CD8-positive, alpha-beta memory T cell (primary cell): ENCODE measurements at regions not wholly inside any gene's neighbourhood (a gene's known extent, or its start where the extent isn't known, plus 50 kb on each side); places are given as distances from the start of the nearest gene placed in this dataset.

Experiments
- CTCF ChIA-PET: fragments of 350-600 bp; sonication (Branson Sonifier 250); formaldehyde crosslinking; loops from one replicate; lab custom pipeline; 2021; ENCODE audit warnings: antibody characterized with exemption; lab: Charles Lee
- POLR2A ChIA-PET: fragments of 350-600 bp; sonication (Branson Sonifier 250); formaldehyde crosslinking; loops from one replicate; lab custom pipeline; 2021; ENCODE audit warnings: antibody characterized with exemption; lab: Charles Lee
- DNase-seq, 5 donors: peaks; one replicate each; pipeline versions ENCODE4 v3.0.0 to v3.0.0-alpha.2; 2020 to 2022; ENCODE audit warnings: mixed read lengths in 1 of 5
- H3K27ac ChIP-seq: one replicate; pipeline ENCODE4 v1.7.0; 2013; ENCODE audit warnings: low read depth, mild to moderate bottlenecking, low read length, moderate library complexity
- H3K27me3 ChIP-seq: 2 replicates; pipeline ENCODE4 v1.7.0; 2013; ENCODE audit warnings: low read length, mild to moderate bottlenecking; ENCODE audit not compliant: insufficient read depth, poor library complexity, severe bottlenecking
- H3K36me3 ChIP-seq: 2 replicates; pipeline ENCODE4 v1.7.0; 2013; ENCODE audit warnings: mild to moderate bottlenecking, low read length, moderate library complexity; ENCODE audit not compliant: insufficient read depth
- H3K4me1 ChIP-seq: 2 replicates; pipeline ENCODE4 v1.7.0; 2013; ENCODE audit warnings: mild to moderate bottlenecking, low read length, moderate library complexity; ENCODE audit not compliant: insufficient read depth
- H3K4me3 ChIP-seq: 2 replicates; pipeline ENCODE4 v1.7.0; 2013; ENCODE audit warnings: mild to moderate bottlenecking, low read length
- H3K9me3 ChIP-seq: 2 replicates; pipeline ENCODE4 v1.7.0; 2013; ENCODE audit warnings: mild to moderate bottlenecking, low read length
- H3K27ac Mint-ChIP-seq, 8 donors: one replicate each; pipeline ENCODE4 v1.8.0; 2020 to 2021; ENCODE audit warnings: mixed read lengths in 8 of 8, mild to moderate bottlenecking in 6 of 8, inconsistent platforms in 3 of 8, moderate library complexity in 3 of 8
- H3K27me3 Mint-ChIP-seq, 2 donors: one replicate each; pipeline ENCODE4 v1.8.0; 2020 to 2021; ENCODE audit warnings: mixed read lengths in 2 of 2, mild to moderate bottlenecking in 1 of 2, moderate library complexity in 1 of 2
- H3K36me3 Mint-ChIP-seq, 3 donors: one replicate each; pipeline ENCODE4 v1.8.0; 2020 to 2021; ENCODE audit warnings: mixed read lengths in 3 of 3, inconsistent platforms in 1 of 3, mild to moderate bottlenecking in 1 of 3
- H3K4me1 Mint-ChIP-seq, 3 donors: one replicate each; pipeline ENCODE4 v1.8.0; 2020 to 2021; ENCODE audit warnings: mixed read lengths in 3 of 3, inconsistent platforms in 1 of 3, mild to moderate bottlenecking in 1 of 3
- H3K4me3 Mint-ChIP-seq, 7 donors: one replicate each; pipeline ENCODE4 v1.8.0; 2020 to 2021; ENCODE audit warnings: mixed read lengths in 7 of 7, mild to moderate bottlenecking in 6 of 7, moderate library complexity in 4 of 7, inconsistent platforms in 2 of 7
- H3K9me3 Mint-ChIP-seq, 5 donors: one replicate each; pipeline ENCODE4 v1.8.0; 2020 to 2022; ENCODE audit warnings: mixed read lengths in 5 of 5, mild to moderate bottlenecking in 3 of 5, moderate library complexity in 2 of 5, inconsistent platforms in 1 of 5

DNA sequence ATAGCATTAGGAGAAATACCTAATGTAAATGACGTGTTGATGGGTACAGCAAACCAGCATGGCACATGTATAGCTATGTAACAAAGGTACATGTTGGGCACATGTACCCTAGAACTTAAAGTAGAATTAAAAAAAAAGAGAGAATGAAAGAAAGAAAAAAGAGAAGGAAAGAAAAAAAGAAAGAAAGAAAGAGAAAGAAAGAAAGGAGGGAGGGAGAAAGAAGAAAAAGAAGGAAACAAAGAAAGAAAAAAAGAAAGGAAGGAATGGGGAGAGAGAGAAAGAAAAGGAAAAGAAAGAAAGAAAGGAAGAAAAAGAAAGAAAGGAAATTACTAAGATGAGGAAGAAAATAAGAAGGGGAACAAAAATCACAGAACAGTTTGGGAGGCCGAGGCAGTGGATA lies 925.5 kb downstream of the LRFN5 start:
- Histone ChIP-seq H3K9me3 (no peaks in the 10 kb centered on the region), H3K4me1 (no peaks in the 10 kb centered on the region), H3K27ac (no peak overlapping the region), H3K4me3 (no peak overlapping the region), H3K27me3 (no peaks in the 10 kb centered on the region), H3K36me3 (no peaks in the 10 kb centered on the region)
- no peak overlapping the region for H3K27ac Mint-ChIP-seq
- H3K27me3 Mint-ChIP-seq: no peaks in the 10 kb centered on the region
- ChIA-PET CTCF (no interaction called here), POLR2A (no interaction called here)
- no peak for DNase-seq
- H3K36me3 Mint-ChIP-seq: no peaks in the 10 kb centered on the region
- peaks cover 3 to 15% (median 8%) of the 10 kb centered on the region in 5 donors for H3K9me3 Mint-ChIP-seq
- H3K4me3 Mint-ChIP-seq: no peak overlapping the region
- no peaks in the 10 kb centered on the region for H3K4me1 Mint-ChIP-seq

DNA sequence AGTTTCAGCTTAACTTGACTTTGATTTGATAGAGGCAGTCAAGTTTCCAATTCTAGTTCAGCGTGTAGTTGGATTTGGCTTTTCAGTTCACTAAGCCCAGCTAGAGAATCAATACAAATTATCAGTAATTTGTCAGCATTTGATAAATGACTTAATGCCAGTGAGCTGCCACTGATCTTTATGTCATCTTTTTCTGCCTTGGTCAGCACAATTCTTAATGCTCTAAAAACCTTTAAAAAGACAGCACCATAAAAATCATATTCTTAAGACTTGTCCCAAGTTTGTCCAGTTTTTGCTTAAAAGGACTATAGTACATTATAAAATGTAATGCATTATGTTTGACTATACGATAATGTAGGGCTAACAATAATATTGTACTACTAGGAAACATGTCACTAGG lies 920.5 kb downstream of the LRFN5 start:
- H3K36me3 ChIP-seq: no peaks in the 10 kb centered on the region
- no peak overlapping the region for H3K4me3 Mint-ChIP-seq
- H3K9me3 Mint-ChIP-seq: peaks cover 0 to 21% (median 7%) of the 10 kb centered on the region in 5 donors
- no peaks in the 10 kb centered on the region for H3K27me3 ChIP-seq
- no peak overlapping the region for H3K27ac Mint-ChIP-seq
- H3K36me3 Mint-ChIP-seq: no peaks in the 10 kb centered on the region
- no peak for DNase-seq
- POLR2A ChIA-PET: no interaction called here
- H3K9me3 ChIP-seq: no peaks in the 10 kb centered on the region
- H3K4me1 ChIP-seq: no peaks in the 10 kb centered on the region
- no peaks in the 10 kb centered on the region for H3K27me3 Mint-ChIP-seq
- H3K27ac ChIP-seq: no peak overlapping the region
- H3K4me3 ChIP-seq: no peak overlapping the region
- H3K4me1 Mint-ChIP-seq: no peaks in the 10 kb centered on the region
- CTCF ChIA-PET: no interaction called here

DNA sequence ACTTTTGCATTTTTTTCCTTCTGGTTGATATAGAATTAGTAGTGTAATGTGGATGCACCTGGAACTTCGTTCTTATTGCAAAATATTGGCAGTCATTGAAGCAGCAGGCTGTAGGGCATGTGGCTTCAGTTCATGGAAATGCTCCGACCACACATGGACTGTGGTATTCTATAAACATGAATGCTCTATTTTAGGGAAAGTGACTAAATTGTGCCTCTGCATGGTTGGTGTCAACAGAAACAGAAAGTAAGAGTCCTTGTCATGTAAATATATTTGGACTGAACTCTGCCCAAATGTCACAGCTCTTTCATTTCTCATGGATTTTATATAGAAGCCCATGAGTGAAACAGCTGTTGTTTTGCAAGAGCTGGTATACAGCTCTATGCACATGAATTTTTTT lies 917.0 kb downstream of the LRFN5 start:
- Histone ChIP-seq H3K36me3 (no peaks in the 10 kb centered on the region), H3K27ac (no peak overlapping the region), H3K9me3 (no peaks in the 10 kb centered on the region), H3K4me3 (no peak overlapping the region), H3K27me3 (no peaks in the 10 kb centered on the region), H3K4me1 (no peaks in the 10 kb centered on the region)
- Mint-ChIP-seq H3K27ac (no peak overlapping the region), H3K36me3 (no peaks in the 10 kb centered on the region), H3K4me3 (no peak overlapping the region), H3K9me3 (peaks cover 0 to 22% (median 7%) of the 10 kb centered on the region in 5 donors), H3K4me1 (no peaks in the 10 kb centered on the region), H3K27me3 (no peaks in the 10 kb centered on the region)
- DNase-seq: no peak
- ChIA-PET POLR2A (no interaction called here), CTCF (no interaction called here)

DNA sequence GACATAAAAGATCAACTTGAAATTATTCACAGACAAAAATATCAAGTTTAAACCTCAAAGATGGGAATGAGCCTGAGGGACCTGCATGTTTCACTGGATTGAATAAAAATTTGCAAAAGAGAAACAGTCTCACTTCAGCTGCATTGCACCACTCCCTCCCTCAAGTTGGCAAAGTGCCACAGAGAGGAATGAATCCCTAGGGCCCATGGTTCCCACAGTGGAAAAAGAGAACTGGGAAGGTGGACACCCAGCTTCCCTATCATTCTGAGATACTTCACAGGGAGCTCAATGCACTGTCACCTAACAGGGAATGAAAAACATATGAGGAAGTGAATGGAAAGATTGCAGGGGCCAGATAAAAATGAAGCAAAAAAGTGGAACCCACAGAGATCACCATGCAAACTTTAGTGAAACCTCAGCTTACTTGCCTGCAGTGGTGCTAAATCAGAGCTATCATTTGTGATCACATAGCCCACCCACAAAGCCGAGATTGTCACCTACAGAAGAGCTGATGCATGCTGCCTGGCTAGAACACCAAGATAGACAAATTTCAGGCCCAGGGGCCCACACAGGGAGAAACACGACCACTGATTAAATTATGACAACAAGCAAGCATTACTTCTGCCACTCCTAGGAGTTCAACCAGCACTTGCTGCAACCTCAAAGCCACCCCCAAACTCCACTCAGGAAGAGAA lies 911.3 kb downstream of the LRFN5 start:
- Mint-ChIP-seq H3K36me3 (no peaks in the 10 kb centered on the region), H3K4me1 (no peaks in the 10 kb centered on the region), H3K27ac (no peak overlapping the region), H3K9me3 (peaks cover 3 to 20% (median 8%) of the 10 kb centered on the region in 5 donors), H3K27me3 (no peaks in the 10 kb centered on the region), H3K4me3 (no peak overlapping the region)
- H3K4me3 ChIP-seq: no peak overlapping the region
- no peak for DNase-seq
- ChIA-PET CTCF (no interaction called here), POLR2A (no interaction called here)
- no peaks in the 10 kb centered on the region for H3K27me3 ChIP-seq
- no peaks in the 10 kb centered on the region for H3K9me3 ChIP-seq
- no peak overlapping the region for H3K27ac ChIP-seq
- no peaks in the 10 kb centered on the region for H3K36me3 ChIP-seq
- no peaks in the 10 kb centered on the region for H3K4me1 ChIP-seq

DNA sequence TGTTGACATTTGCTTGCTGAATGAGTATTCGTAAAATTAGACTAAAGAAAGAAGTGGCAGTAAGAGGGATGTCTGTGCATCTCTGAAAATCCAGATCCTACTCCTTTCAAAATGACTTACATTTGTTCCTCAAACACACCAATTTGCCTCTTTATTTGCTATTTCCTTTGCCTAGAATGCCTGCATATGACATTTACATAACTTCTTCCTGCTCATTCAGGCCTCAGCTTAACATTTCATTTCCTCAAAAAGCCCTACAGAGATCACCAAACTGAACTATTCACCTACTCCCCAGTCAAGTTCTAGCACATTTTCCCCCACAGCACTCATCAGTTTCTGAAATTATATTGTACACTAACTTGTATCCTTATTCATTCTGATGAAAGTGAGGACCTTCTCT lies 907.2 kb downstream of the LRFN5 start:
- CTCF ChIA-PET: no interaction called here
- POLR2A ChIA-PET: no interaction called here
- H3K4me1 ChIP-seq: no peaks in the 10 kb centered on the region
- H3K4me3 ChIP-seq: no peak overlapping the region
- peaks cover 3 to 26% (median 14%) of the 10 kb centered on the region in 5 donors for H3K9me3 Mint-ChIP-seq
- no peaks in the 10 kb centered on the region for H3K4me1 Mint-ChIP-seq
- no peak overlapping the region for H3K27ac ChIP-seq
- H3K36me3 ChIP-seq: no peaks in the 10 kb centered on the region
- H3K27me3 ChIP-seq: no peaks in the 10 kb centered on the region
- H3K27ac Mint-ChIP-seq: no peak overlapping the region
- H3K27me3 Mint-ChIP-seq: no peaks in the 10 kb centered on the region
- H3K4me3 Mint-ChIP-seq: no peak overlapping the region
- DNase-seq: no peak
- H3K36me3 Mint-ChIP-seq: no peaks in the 10 kb centered on the region
- no peaks in the 10 kb centered on the region for H3K9me3 ChIP-seq

DNA sequence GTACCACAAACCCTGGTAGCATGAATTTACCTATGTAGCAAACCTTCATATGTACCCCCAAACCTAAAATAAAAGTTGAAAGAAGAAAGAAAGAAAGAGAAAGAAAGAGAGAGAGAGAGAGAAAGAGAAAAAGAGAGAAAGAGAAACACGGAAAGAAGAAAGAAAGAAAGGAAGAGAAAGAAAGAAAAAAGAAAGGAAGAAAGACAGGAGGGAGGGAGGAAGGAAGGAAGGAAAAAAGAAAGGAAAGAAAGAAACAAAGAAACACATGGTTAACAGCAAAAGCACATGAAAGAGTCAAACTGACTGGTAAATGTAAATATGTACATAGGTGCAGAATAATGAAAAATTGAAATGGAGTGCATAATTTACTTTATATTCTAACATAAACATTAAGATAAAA lies 903.4 kb downstream of the LRFN5 start:
- H3K27ac ChIP-seq: no peak overlapping the region
- no peaks in the 10 kb centered on the region for H3K4me1 Mint-ChIP-seq
- POLR2A ChIA-PET: no interaction called here
- H3K36me3 ChIP-seq: no peaks in the 10 kb centered on the region
- H3K4me3 Mint-ChIP-seq: no peak overlapping the region
- peaks cover 5 to 36% (median 21%) of the 10 kb centered on the region in 5 donors for H3K9me3 Mint-ChIP-seq
- H3K4me1 ChIP-seq: no peaks in the 10 kb centered on the region
- DNase-seq: no peak
- no peaks in the 10 kb centered on the region for H3K27me3 ChIP-seq
- CTCF ChIA-PET: no interaction called here
- H3K9me3 ChIP-seq: no peaks in the 10 kb centered on the region
- no peak overlapping the region for H3K27ac Mint-ChIP-seq
- no peaks in the 10 kb centered on the region for H3K27me3 Mint-ChIP-seq
- H3K36me3 Mint-ChIP-seq: no peaks in the 10 kb centered on the region
- no peak overlapping the region for H3K4me3 ChIP-seq

DNA sequence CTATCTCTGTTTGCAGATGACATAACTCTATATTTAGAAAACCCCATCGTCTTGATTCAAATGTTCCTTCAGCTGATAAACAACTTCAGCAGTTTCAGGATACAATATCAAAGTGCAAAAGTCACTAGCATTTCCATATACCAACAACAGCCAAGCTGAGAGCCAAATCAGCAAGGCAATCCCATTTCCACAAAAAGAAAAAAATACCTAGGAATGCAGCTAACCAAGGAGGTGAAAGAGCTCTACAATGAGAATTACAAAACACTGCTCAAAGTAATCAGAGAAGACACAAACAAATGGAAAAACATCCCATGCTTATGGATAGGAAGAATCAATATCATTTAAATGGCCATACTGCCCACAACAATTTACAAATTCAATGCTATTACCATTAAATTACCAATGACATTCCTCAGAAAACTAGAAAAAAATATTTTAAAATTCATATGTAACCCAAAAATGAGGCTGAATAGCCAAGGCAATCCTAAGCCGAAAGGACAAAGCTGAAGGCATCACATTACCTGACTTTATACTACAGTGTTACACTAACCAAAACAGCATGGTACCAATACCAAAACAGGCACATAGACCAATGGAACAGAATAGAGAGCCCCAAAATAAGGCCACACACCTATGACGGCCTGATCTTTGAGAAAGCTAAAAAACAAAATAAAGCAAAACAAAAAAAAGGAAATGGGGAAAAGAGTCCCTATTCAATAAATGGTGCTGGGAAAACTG lies 901.7 kb downstream of the LRFN5 start:
- Histone ChIP-seq H3K4me3 (no peak overlapping the region), H3K36me3 (no peaks in the 10 kb centered on the region), H3K27me3 (no peaks in the 10 kb centered on the region), H3K27ac (no peak overlapping the region), H3K9me3 (no peaks in the 10 kb centered on the region), H3K4me1 (no peaks in the 10 kb centered on the region)
- DNase-seq: no peak
- CTCF ChIA-PET: no interaction called here
- H3K4me3 Mint-ChIP-seq: no peak overlapping the region
- peaks cover 5 to 30% (median 19%) of the 10 kb centered on the region in 5 donors for H3K9me3 Mint-ChIP-seq
- H3K36me3 Mint-ChIP-seq: no peaks in the 10 kb centered on the region
- POLR2A ChIA-PET: no interaction called here
- H3K4me1 Mint-ChIP-seq: no peaks in the 10 kb centered on the region
- no peaks in the 10 kb centered on the region for H3K27me3 Mint-ChIP-seq
- H3K27ac Mint-ChIP-seq: no peak overlapping the region

DNA sequence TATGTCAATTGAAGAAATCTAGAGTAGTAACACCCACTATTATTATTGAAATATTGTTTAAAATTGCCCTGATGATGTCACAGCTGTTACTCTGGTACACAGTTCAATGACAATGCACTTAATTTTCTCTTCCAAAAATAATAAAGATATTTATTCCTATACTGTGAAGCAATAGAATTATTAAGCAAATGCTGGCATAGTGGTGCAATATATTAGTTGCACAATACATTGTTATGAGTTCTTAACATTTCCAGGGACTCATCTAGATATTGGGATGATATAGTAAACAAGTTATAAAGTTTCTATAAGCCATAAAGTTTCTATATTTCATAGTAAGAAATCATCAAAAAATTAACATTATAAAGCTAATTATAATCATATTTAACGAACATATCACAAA lies 897.8 kb downstream of the LRFN5 start:
- no peak overlapping the region for H3K27ac Mint-ChIP-seq
- H3K4me1 ChIP-seq: no peaks in the 10 kb centered on the region
- CTCF ChIA-PET: no interaction called here
- H3K4me3 ChIP-seq: no peak overlapping the region
- no peaks in the 10 kb centered on the region for H3K36me3 Mint-ChIP-seq
- no peaks in the 10 kb centered on the region for H3K27me3 Mint-ChIP-seq
- no peak for DNase-seq
- H3K36me3 ChIP-seq: no peaks in the 10 kb centered on the region
- H3K27ac ChIP-seq: no peak overlapping the region
- POLR2A ChIA-PET: no interaction called here
- H3K4me3 Mint-ChIP-seq: no peak overlapping the region
- H3K27me3 ChIP-seq: no peaks in the 10 kb centered on the region
- no peaks in the 10 kb centered on the region for H3K9me3 ChIP-seq
- H3K4me1 Mint-ChIP-seq: no peaks in the 10 kb centered on the region
- H3K9me3 Mint-ChIP-seq: peaks cover 5 to 17% (median 10%) of the 10 kb centered on the region in 5 donors
